Activated naive CD4-positive, alpha-beta T cell treated with anti-CD3 and anti-CD28 coated beads, Interleukin-2, amount 50 U/mL, for 24 hours (primary cell): ENCODE measurements at regions not wholly inside any gene's neighbourhood (a gene's known extent, or its start where the extent isn't known, plus 50 kb on each side); places are given as distances from the start of the nearest gene placed in this dataset.

Source experiments
- H3K27ac Mint-ChIP-seq: one replicate; pipeline ENCODE4 v1.8.0; 2021; ENCODE audit warnings: mild to moderate bottlenecking, mixed read lengths
- H3K27me3 Mint-ChIP-seq: one replicate; pipeline ENCODE4 v1.8.0; 2021; ENCODE audit warnings: mixed read lengths
- H3K36me3 Mint-ChIP-seq: one replicate; pipeline ENCODE4 v1.8.0; 2021; ENCODE audit warnings: mixed read lengths
- H3K4me1 Mint-ChIP-seq: one replicate; pipeline ENCODE4 v1.8.0; 2021; ENCODE audit warnings: mixed read lengths
- H3K4me3 Mint-ChIP-seq: one replicate; pipeline ENCODE4 v1.8.0; 2021; ENCODE audit warnings: mild to moderate bottlenecking, mixed read lengths
- H3K9me3 Mint-ChIP-seq: one replicate; pipeline ENCODE4 v1.8.0; 2021; ENCODE audit warnings: mixed read lengths

DNA sequence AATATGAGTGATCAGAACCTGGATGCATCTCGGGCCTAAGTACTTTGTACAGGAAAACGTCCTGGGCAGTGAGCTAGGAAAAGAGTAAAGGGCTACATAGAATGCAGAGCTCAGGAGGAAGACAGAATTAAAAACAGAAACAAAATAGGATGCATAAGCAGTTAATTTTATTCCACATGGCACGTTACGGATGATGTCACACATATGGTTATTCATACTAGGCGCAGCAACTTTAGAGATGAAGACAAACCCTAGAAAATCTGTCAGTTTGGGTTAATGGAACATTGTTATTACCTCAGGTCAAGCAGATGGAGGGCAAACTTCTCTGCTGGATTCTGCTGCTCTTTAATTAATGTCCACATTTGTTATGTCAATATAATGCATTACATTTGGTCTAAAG, 445.4 kb downstream of the ANXA1 start:
- Mint-ChIP-seq H3K27me3 (no peaks in the 10 kb centered on the region), H3K36me3 (no peaks in the 10 kb centered on the region), H3K4me3 (no peak overlapping the region), H3K27ac (no peak overlapping the region), H3K9me3 (no peaks in the 10 kb centered on the region), H3K4me1 (no peaks in the 10 kb centered on the region)

GRCh38 chr9:73597771-73598170, 446.1 kb downstream of the ANXA1 start:
- Mint-ChIP-seq H3K9me3 (no peaks in the 10 kb centered on the region), H3K4me1 (no peaks in the 10 kb centered on the region), H3K27me3 (no peaks in the 10 kb centered on the region), H3K36me3 (no peaks in the 10 kb centered on the region), H3K27ac (no peak overlapping the region), H3K4me3 (no peak overlapping the region)

GRCh38 chr9:73609381-73609780, 457.7 kb downstream of the ANXA1 start:
- no peak overlapping the region for H3K27ac Mint-ChIP-seq
- H3K36me3 Mint-ChIP-seq: no peaks in the 10 kb centered on the region
- H3K27me3 Mint-ChIP-seq: no peaks in the 10 kb centered on the region
- no peaks in the 10 kb centered on the region for H3K4me1 Mint-ChIP-seq
- peaks cover 5% of the 10 kb centered on the region for H3K9me3 Mint-ChIP-seq
- H3K4me3 Mint-ChIP-seq: no peak overlapping the region

DNA sequence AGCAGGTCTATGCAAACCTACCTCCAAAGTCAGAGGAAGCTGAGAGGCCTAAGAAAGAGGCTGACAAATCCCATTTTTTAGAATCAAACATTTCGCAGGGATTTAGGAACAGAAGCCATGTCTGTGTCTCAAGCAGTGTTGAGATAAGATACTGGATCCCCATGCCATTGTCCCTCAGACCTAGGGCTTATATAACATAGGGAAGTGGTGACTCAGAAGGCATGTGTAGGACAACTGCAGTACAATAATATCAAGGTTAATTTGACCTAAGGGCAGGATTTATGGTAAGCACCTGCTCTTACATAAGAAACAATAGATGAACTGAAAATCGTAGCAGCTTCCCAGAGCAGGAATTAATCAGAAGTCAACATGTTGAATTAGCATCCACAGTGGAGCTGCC, 459.4 kb downstream of the ANXA1 start:
- Mint-ChIP-seq H3K4me3 (no peak overlapping the region), H3K27me3 (no peaks in the 10 kb centered on the region), H3K36me3 (no peaks in the 10 kb centered on the region), H3K4me1 (no peaks in the 10 kb centered on the region), H3K27ac (no peak overlapping the region), H3K9me3 (peaks cover 5% of the 10 kb centered on the region)

DNA sequence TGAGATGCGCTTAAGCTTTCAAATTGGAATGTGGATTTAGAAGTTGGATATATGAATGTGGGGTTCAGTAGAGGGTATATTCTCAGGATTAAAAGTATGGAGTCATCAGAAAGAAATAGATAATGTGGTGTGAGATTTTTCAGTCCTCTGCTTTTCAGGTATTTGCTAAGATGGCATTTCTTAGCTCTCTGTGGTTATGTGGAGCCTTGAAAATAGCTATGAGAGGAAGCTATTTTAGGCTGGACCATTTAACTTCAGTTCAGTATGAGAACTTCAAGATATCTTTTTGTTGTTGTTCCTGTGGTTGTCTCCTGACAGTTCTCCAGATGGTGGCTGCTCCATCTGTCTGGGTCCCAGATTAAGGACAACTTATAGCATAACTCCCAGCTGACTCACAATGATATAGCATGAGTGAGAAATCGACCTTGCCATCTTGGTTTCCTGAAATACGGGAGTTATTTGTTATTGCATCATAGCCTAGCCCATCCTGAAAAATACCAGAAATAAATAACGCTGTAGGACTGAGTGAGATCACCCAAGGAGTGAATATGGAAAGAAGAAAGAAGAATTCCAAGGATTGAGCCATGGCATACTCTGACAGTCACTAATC, 461.5 kb downstream of the ANXA1 start:
- Mint-ChIP-seq H3K27me3 (no peaks in the 10 kb centered on the region), H3K4me3 (no peak overlapping the region), H3K9me3 (peaks cover 5% of the 10 kb centered on the region), H3K36me3 (no peaks in the 10 kb centered on the region), H3K4me1 (no peaks in the 10 kb centered on the region), H3K27ac (no peak overlapping the region)

DNA sequence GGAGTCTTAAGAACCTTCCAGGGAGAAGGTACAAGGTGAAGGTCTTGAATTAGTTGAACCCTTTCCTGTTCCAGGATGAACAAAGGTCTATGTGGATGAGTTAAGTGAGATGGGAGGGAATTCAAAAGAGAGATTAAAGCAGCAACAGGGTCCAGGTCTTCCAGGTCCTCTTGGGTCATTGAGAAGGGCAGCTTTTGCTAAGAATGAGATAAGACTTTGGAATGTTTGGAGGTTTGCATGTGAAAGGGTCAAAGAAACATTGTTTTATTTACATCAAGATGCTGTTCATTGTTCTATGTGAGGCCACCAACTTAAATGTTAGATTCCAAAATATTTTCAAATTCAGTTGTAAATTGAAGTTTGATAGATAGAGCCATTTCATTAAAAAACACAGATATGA, 463.9 kb downstream of the ANXA1 start:
- no peaks in the 10 kb centered on the region for H3K4me1 Mint-ChIP-seq
- no peaks in the 10 kb centered on the region for H3K9me3 Mint-ChIP-seq
- no peak overlapping the region for H3K27ac Mint-ChIP-seq
- no peaks in the 10 kb centered on the region for H3K27me3 Mint-ChIP-seq
- H3K4me3 Mint-ChIP-seq: no peak overlapping the region
- no peaks in the 10 kb centered on the region for H3K36me3 Mint-ChIP-seq

DNA sequence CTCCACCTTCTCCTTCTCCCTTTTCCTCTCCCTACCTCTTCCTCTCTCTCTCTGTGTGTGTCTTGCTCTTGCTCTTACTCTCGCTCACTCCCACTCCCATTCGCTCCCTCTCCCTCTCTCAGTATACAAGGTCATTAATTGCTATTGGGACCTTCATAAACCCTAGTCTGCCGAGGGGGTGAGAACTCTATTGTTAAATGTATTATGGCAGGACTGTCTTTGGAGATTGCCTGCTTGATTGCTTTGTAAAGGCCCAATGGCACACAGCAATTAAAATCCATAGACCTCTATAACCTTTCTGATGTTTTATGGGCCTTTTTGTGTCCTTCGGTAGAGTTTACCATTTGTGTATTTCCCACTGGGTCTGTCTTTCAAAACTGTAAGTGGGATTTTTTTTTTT, 465.9 kb downstream of the ANXA1 start:
- H3K27me3 Mint-ChIP-seq: no peaks in the 10 kb centered on the region
- no peaks in the 10 kb centered on the region for H3K4me1 Mint-ChIP-seq
- H3K9me3 Mint-ChIP-seq: no peaks in the 10 kb centered on the region
- no peak overlapping the region for H3K4me3 Mint-ChIP-seq
- H3K36me3 Mint-ChIP-seq: no peaks in the 10 kb centered on the region
- H3K27ac Mint-ChIP-seq: no peak overlapping the region

DNA sequence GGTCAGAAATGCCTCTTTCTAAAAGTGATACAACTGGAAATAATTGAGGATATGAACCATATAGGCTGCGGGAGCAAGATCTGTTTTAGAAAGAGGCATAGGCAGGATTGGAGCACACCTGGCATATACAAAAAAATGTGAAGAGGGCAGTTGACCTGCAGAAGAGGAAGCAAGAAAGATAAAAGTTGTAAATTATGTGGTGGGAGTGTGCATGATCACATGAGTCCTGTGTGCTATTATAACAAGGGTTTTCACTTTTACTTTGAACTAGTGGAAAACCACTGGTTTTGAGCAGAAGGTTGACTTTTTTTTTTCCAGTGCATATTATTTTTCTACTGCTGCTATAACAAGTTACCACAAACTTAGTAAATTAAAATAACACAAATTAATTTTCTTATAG, 489.3 kb downstream of the ANXA1 start:
- H3K36me3 Mint-ChIP-seq: no peaks in the 10 kb centered on the region
- H3K4me1 Mint-ChIP-seq: no peaks in the 10 kb centered on the region
- no peaks in the 10 kb centered on the region for H3K27me3 Mint-ChIP-seq
- H3K9me3 Mint-ChIP-seq: peaks cover 11% of the 10 kb centered on the region
- no peak overlapping the region for H3K27ac Mint-ChIP-seq
- no peak overlapping the region for H3K4me3 Mint-ChIP-seq

- H3K4me1 Mint-ChIP-seq: no peaks in the 10 kb centered on the region
- H3K27ac Mint-ChIP-seq: no peak overlapping the region
- H3K4me3 Mint-ChIP-seq: no peak overlapping the region
- no peaks in the 10 kb centered on the region for H3K9me3 Mint-ChIP-seq
- H3K27me3 Mint-ChIP-seq: no peaks in the 10 kb centered on the region
- no peaks in the 10 kb centered on the region for H3K36me3 Mint-ChIP-seq
These were observed 491.8 kb downstream of the ANXA1 start for GRCh38 chr9:73643379-73644013.

GRCh38 chr9:73647560-73647959, 495.9 kb downstream of the ANXA1 start:
- H3K27me3 Mint-ChIP-seq: no peaks in the 10 kb centered on the region
- no peaks in the 10 kb centered on the region for H3K4me1 Mint-ChIP-seq
- no peak overlapping the region for H3K27ac Mint-ChIP-seq
- peaks cover 6% of the 10 kb centered on the region for H3K9me3 Mint-ChIP-seq
- no peak overlapping the region for H3K4me3 Mint-ChIP-seq
- H3K36me3 Mint-ChIP-seq: no peaks in the 10 kb centered on the region

DNA sequence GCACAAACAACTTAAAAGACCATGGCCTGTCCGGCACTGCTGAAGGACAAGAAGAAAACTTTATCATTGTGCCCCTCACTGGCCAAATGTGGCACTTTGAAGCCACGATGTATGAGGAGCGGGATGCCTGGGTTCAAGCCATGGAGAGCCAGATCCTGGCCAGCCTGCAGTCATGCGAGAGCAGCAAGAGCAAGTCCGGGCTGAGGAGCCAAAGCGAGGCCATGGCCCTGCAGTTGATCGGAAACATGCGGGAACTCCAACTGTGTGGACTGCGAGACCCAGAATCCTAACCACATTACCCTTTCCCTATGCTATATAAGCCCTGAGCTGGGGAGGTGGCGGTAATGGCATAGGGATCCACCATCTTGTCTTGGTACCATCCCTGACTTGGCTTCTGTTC, 497.9 kb downstream of the ANXA1 start:
- no peaks in the 10 kb centered on the region for H3K36me3 Mint-ChIP-seq
- no peaks in the 10 kb centered on the region for H3K4me1 Mint-ChIP-seq
- H3K9me3 Mint-ChIP-seq: peaks cover 6% of the 10 kb centered on the region
- H3K27ac Mint-ChIP-seq: no peak overlapping the region
- no peak overlapping the region for H3K4me3 Mint-ChIP-seq
- H3K27me3 Mint-ChIP-seq: no peaks in the 10 kb centered on the region

DNA sequence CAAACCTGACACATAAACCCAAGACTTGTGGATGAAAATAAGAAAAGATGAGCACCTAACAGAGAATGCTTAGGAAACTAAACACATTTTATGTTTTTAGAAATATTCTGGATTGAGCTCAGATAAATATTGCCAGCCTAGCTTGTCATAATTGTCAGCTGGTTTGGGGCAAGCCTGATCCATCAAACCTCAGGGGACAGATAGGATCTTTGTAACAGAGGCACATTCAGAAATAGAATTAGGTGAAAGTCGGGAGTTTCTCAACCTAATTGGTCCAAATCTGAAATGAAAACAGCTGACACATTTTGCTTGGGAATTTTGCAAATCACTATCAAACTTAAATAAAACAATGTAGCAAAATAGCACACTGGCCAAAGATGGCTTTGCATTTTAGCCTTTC, 503.7 kb downstream of the ANXA1 start:
- Mint-ChIP-seq H3K9me3 (peaks cover 1% of the 10 kb centered on the region), H3K4me3 (no peak overlapping the region), H3K4me1 (no peaks in the 10 kb centered on the region), H3K27me3 (no peaks in the 10 kb centered on the region), H3K36me3 (no peaks in the 10 kb centered on the region), H3K27ac (no peak overlapping the region)

- Mint-ChIP-seq H3K4me1 (no peaks in the 10 kb centered on the region), H3K4me3 (no peak overlapping the region), H3K36me3 (no peaks in the 10 kb centered on the region), H3K27ac (no peak overlapping the region), H3K27me3 (no peaks in the 10 kb centered on the region), H3K9me3 (no peaks in the 10 kb centered on the region)
These were observed 504.2 kb downstream of the ANXA1 start for GRCh38 chr9:73655831-73656230.

DNA sequence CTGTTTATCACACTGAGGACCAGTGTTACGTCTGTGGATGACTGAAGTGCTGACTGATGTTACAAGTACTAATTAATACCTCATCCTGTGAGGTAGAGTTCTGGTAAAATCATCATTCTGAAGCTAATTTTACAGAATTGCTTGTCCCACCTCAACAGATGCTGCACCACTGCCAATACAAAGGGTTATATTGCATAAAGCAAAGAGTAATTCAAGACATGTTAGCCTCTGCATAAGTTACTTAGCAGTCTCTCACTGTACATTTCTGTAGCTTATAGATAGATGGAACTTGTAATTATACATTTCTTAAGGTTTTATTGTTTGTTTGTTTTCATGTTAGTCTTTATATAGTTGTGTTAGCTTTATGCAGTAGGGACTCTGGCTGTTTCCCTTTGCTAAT, 513.6 kb downstream of the ANXA1 start:
- Mint-ChIP-seq H3K27ac (no peak overlapping the region), H3K4me1 (no peaks in the 10 kb centered on the region), H3K9me3 (no peaks in the 10 kb centered on the region), H3K4me3 (no peak overlapping the region), H3K36me3 (no peaks in the 10 kb centered on the region), H3K27me3 (no peaks in the 10 kb centered on the region)

DNA sequence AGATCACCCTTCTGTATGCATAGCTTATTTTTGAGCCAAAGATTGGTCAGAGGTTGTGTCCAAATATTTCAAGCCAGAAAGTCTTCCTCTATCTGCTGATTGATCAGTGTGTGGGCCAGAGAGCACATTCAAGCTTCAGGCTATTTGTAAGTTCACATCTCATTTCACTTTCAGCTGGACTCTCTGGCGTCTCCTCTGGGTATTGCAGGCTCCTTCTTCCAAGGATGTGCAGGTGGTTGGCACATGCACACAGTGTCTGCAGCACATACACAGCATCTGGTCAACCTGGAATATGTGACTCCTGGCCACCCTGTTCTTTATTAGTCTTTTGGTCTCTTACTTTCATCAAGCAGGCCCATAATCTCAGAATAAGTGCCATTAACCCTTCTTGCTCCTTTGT, 516.1 kb downstream of the ANXA1 start:
- Mint-ChIP-seq H3K27ac (no peak overlapping the region), H3K4me3 (no peak overlapping the region), H3K36me3 (no peaks in the 10 kb centered on the region), H3K27me3 (no peaks in the 10 kb centered on the region), H3K4me1 (no peaks in the 10 kb centered on the region), H3K9me3 (peaks cover 4% of the 10 kb centered on the region)

DNA sequence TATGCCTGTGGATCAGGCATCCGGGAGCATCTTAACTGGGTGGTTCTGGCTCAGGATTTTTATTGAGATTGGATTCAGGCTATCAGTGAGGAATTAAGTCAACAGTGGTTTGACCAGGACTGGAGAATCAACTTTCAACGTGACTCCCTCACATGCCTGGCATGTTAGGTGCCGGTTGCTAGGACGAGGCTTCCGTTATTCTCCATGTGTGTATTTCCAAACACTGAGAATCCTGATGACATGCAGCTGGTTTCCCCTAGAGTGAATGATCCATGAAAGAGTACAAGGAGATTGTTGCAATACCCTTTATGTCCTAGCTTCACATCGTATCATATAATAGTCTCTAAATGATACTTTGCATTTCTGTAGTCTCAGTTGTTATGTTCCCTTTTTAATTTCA, 529.2 kb downstream of the ANXA1 start:
- peaks cover 12% of the 10 kb centered on the region for H3K9me3 Mint-ChIP-seq
- no peak overlapping the region for H3K27ac Mint-ChIP-seq
- no peaks in the 10 kb centered on the region for H3K27me3 Mint-ChIP-seq
- no peak overlapping the region for H3K4me3 Mint-ChIP-seq
- no peaks in the 10 kb centered on the region for H3K36me3 Mint-ChIP-seq
- no peaks in the 10 kb centered on the region for H3K4me1 Mint-ChIP-seq

DNA sequence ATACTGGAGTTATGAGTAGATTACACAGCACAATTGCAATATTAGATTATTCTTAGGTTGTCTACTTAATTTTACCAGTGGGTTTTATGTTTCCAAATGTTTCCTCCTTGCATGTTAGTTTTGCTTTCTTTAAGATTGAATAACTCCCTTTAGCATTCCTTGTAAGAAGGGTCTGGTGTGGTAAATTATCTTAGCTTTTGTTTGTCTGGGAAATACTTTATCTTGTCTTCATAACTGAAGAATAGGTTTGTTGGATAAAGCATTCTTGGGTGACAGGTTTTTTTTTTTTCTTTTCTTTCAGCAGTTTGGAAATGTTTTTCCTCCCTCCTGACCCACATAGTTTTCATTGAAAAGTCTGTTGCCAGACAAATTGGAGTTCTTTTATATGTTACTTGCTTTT, 531.1 kb downstream of the ANXA1 start:
- no peaks in the 10 kb centered on the region for H3K36me3 Mint-ChIP-seq

More for the DNA sequence above, 531.1 kb downstream of the ANXA1 start:
- H3K27me3 Mint-ChIP-seq: no peaks in the 10 kb centered on the region
- H3K4me3 Mint-ChIP-seq: no peak overlapping the region
- H3K27ac Mint-ChIP-seq: no peak overlapping the region
- H3K4me1 Mint-ChIP-seq: no peaks in the 10 kb centered on the region
- H3K9me3 Mint-ChIP-seq: peaks cover 12% of the 10 kb centered on the region
